Transverse colon (tissue), 4 donors: ENCODE measurements at regions not wholly inside any gene's neighbourhood (a gene's known extent, or its start where the extent isn't known, plus 50 kb on each side); places are given as distances from the start of the nearest gene placed in this dataset.
"Not testable (repeated sequence)": the region's sequence is repeated elsewhere in the genome, so short reads cannot be mapped to it uniquely, and the experiment has no call there.

Source experiments
- DNase-seq: peaks from one replicate; pipeline ENCODE4 v3.0.0-alpha.2; 2019
- H3K27ac ChIP-seq, 4 donors: fragments of 200-600 bp; sonication (generic); 2 replicates each; pipeline ENCODE4 v1.5.1; 2016 to 2018; ENCODE audit warnings: inconsistent platforms in 4 of 4
- H3K27me3 ChIP-seq: fragments of 200-600 bp; sonication (generic); 2 replicates; pipeline ENCODE4 v1.5.1; 2017; ENCODE audit warnings: inconsistent platforms
- H3K36me3 ChIP-seq, 4 donors: fragments of 200-600 bp; sonication (generic); 2 replicates each; pipeline ENCODE4 v1.5.1; 2017 to 2019; ENCODE audit warnings: inconsistent platforms in 4 of 4
- H3K4me1 ChIP-seq, 4 donors: fragments of 200-600 bp; sonication (generic); 2 replicates each; pipeline ENCODE4 v1.5.1; 2017 to 2020; ENCODE audit warnings: inconsistent platforms in 4 of 4
- H3K4me3 ChIP-seq, 4 donors: fragments of 200-600 bp; sonication (generic); 1 replicate in 1 of 4; 2 replicates in 3 of 4; pipeline versions ENCODE4 v1.5.1 to v1.6.1; 2017 to 2019; ENCODE audit warnings: inconsistent platforms in 4 of 4
- H3K9me3 ChIP-seq, 2 donors: fragments of 200-600 bp; sonication (generic); 2 replicates each; pipeline ENCODE4 v1.5.1; 2017 to 2019; ENCODE audit warnings: inconsistent platforms in 2 of 2
- CTCF ChIP-seq, 5 experiments: fragments of 200-600 bp in 3 of 5; fragments of 450-650 bp in 2 of 5; sonication (generic) in 3 of 5; IDR thresholded peaks; 1 replicate in 2 of 5; 2 replicates in 3 of 5; pipeline ENCODE4 v1.5.1; 2016 to 2017; ENCODE audit warnings: antibody characterized with exemption in 5 of 5, inconsistent platforms in 3 of 5, mild to moderate bottlenecking in 2 of 5, moderate library complexity in 1 of 5
- EP300 ChIP-seq: sonication (generic); formaldehyde crosslinking; IDR thresholded peaks from one replicate; pipeline ENCODE4 v1.6.1; 2017; ENCODE audit warnings: antibody characterized with exemption, low read depth
- POLR2A ChIP-seq: fragments of 450-650 bp; IDR thresholded peaks from one replicate; pipeline ENCODE4 v1.6.1; 2016; ENCODE audit warnings: antibody characterized with exemption, mild to moderate bottlenecking, moderate library complexity
- POLR2AphosphoS5 ChIP-seq, 3 donors: sonication (generic); formaldehyde crosslinking; IDR thresholded peaks; one replicate each; pipeline ENCODE4 v1.6.1; 2016; ENCODE audit warnings: antibody characterized with exemption in 3 of 3
- WGBS, 2 donors: methylation state at CpG; one replicate each; pipeline ENCODE4 v1.1.5; 2018; ENCODE audit warnings: low coverage in 1 of 2; 5-methylcytosine and 5-hydroxymethylcytosine counted together
- in situ Hi-C, 4 donors: fragments of 200-750 bp; cut with MboI; loops; one replicate each; pipeline versions ENCODE4 v1.15.0 to v1.15.1; 2017; ENCODE audit warnings: low sequenced_read_pairs in 3 of 4, low pct_ligation_motif_present in 1 of 4, low pct_unique_long_range_greater_than_20kb in 1 of 4
- intact Hi-C: fragments of 100-400 bp; cut with DNase I; formaldehyde crosslinking; loops from one replicate; pipeline ENCODE4 v1.15.1; 2023; ENCODE audit warnings: low total_unique reads

DNA sequence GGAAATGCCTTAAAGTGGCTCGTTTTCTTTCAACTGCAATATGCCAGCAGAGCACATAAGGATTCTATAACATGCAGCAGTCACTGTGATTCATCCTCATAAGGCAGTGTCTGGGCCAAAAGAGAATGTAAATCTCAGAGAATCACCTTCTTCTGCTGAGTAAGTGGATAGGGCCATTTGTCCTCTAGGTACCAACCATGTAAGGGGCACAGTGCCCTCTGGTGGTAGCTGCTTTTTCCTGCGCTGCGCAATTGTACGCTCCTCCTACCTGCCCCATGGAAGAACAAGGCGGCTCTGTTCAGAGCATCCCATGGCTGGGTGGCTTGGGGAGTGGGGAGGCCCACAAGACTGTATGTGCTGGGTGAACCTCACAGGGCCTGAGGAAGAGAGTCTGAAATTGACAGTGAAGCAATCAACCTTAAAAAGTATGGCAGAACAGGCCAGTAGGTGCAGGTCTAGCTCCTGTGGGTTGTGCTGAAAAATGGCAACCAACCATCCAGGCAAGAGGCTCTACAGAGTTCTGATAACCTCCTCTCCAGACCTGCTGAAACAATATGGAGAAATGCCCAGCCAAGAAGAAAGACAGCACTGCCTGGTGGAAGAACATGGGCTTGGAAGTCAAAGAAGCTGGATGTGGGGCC, 78.6 kb upstream of the C10orf90 start:
- DNase-seq, result peak; percentile 67
- Histone ChIP-seq H3K27me3 (no peaks in the 10 kb centered on the region), H3K27ac (no peak overlapping the region), H3K36me3 (no peaks in the 10 kb centered on the region), H3K4me3 (no peak overlapping the region), H3K9me3 (no peaks in the 10 kb centered on the region), H3K4me1 (no peaks in the 10 kb centered on the region)
- intact Hi-C loops, result loop anchor here (10.0 kb wide), 1 partner anchor 764 kb away; no protein-coding TSS in a partner anchor
- 42% methylated on average over 5 of the region's 5 CpGs; no CpG with 5 or more reads in 1 of the 2 donors for WGBS, 2 donors
- in situ Hi-C loops, result no loop called here
- no peak for TF ChIP-seq EP300
- TF ChIP-seq CTCF (IDR thresholded peaks at IDR 0.05), result peak; percentile 30 to 68 (median 54)

- H3K27me3 ChIP-seq, result no peaks in the 10 kb centered on the region
- H3K9me3 ChIP-seq, result no peaks in the 10 kb centered on the region
- no peak for DNase-seq
- no peak overlapping the region for H3K4me3 ChIP-seq
- no peaks in the 10 kb centered on the region for H3K36me3 ChIP-seq
- in situ Hi-C loops, result loop anchor here in 1 of 4 donors (25.0 kb wide), 1 partner anchor 768 kb away; no protein-coding TSS in a partner anchor
- intact Hi-C loops, result no loop called here
- H3K27ac ChIP-seq, result no peak overlapping the region
- 89% methylated on average over 7 of the region's 10 CpGs; no CpG with 5 or more reads in 1 of the 2 donors for WGBS, 2 donors
- no peaks in the 10 kb centered on the region for H3K4me1 ChIP-seq
- TF ChIP-seq POLR2AphosphoS5 (IDR thresholded peaks at IDR 0.05), result no peak
- no peak for TF ChIP-seq CTCF (IDR thresholded peaks at IDR 0.05)
- no peak for TF ChIP-seq EP300
- no peak for TF ChIP-seq POLR2A
These were observed 84.5 kb upstream of the C10orf90 start for GRCh38 chr10:126754966-126755365.

DNA sequence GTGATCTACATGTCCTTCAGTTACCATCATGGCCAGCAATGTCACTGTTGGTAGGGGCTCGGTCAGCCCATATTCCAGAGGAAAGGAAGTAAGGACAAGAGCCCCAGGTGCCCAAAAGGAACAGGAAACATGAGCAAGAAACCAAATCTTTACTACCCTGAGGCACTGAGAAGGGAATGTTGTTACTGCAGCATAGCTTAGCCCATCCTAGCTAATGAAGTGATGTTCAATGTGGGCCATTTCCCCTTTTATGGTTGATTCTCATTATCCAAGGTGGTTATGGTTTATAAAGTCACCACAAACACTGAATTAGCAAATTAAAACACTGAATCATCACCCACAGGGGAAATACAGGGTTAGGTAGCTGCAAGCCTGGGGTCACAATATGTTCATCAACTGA, 88.4 kb upstream of the C10orf90 start:
- 90% methylated on average over 1 of the region's 1 CpG; no CpG with 5 or more reads in 1 of the 2 donors for WGBS, 2 donors
- no peak for TF ChIP-seq POLR2A
- no peak for DNase-seq
- H3K27ac ChIP-seq, result no peak overlapping the region
- no peaks in the 10 kb centered on the region for H3K9me3 ChIP-seq
- H3K4me3 ChIP-seq, result no peak overlapping the region
- H3K36me3 ChIP-seq, result no peaks in the 10 kb centered on the region
- H3K4me1 ChIP-seq, result no peaks in the 10 kb centered on the region
- intact Hi-C loops, result no loop called here
- H3K27me3 ChIP-seq, result no peaks in the 10 kb centered on the region
- in situ Hi-C loops, result loop anchor here in 1 of 4 donors (25.0 kb wide), 1 partner anchor 772 kb away; no protein-coding TSS in a partner anchor

DNA sequence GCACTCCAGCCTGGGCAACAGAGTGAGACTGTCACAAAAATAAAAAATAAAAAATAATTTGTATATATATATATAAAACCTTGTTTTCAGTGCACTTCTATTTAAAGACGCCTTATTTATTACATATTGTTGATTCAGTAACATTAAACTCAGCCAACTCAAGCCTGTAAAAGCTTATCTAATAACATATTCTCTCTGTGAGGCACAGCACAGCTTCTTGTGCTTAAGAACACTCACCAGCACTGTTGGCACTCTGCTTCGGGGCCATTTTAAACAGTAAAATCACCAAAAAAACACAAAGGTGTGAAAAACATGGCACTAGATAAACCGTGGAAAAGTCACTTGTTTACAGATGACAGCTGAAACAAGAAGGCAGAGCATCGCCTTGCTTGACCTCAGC, 89.0 kb upstream of the C10orf90 start:
- in situ Hi-C loops, result loop anchor here in 1 of 4 donors (25.0 kb wide), 1 partner anchor 772 kb away; no protein-coding TSS in a partner anchor
- TF ChIP-seq POLR2AphosphoS5 (IDR thresholded peaks at IDR 0.05), result no peak
- DNase-seq, result no peak

GRCh38 chr10:126766646-126767045, 96.2 kb upstream of the C10orf90 start:
- H3K27ac ChIP-seq, H3K36me3 ChIP-seq, H3K9me3 ChIP-seq, H3K27me3 ChIP-seq, DNase-seq, H3K4me3 ChIP-seq, H3K4me1 ChIP-seq, intact Hi-C loops: not testable (repeated sequence)
- in situ Hi-C loops, result loop anchor here in 1 of 4 donors (25.0 kb wide), 1 partner anchor 779 kb away; no protein-coding TSS in a partner anchor
- WGBS, 2 donors, result 44% methylated on average over 6 of the region's 6 CpGs; no CpG with 5 or more reads in 1 of the 2 donors

More for the DNA sequence above, 89.0 kb upstream of the C10orf90 start:
- H3K4me1 ChIP-seq, result no peaks in the 10 kb centered on the region
- no peaks in the 10 kb centered on the region for H3K36me3 ChIP-seq
- intact Hi-C loops, result no loop called here
- no peaks in the 10 kb centered on the region for H3K9me3 ChIP-seq
- H3K27me3 ChIP-seq, result no peaks in the 10 kb centered on the region
- no peak overlapping the region for H3K27ac ChIP-seq
- H3K4me3 ChIP-seq, result no peak overlapping the region
- 71% methylated on average over 3 to 4 of the region's 4 CpGs for WGBS, 2 donors
